IPS-15b (cell line): ENCODE measurements at regions not wholly inside any gene's neighbourhood (a gene's known extent, or its start where the extent isn't known, plus 50 kb on each side); places are given as distances from the start of the nearest gene placed in this dataset.

Experiments
- H3K27me3 ChIP-seq: one replicate; pipeline ENCODE4 v1.6.1; 2013; ENCODE audit warnings: low read length; ENCODE audit not compliant: control insufficient read depth, insufficient read depth
- H3K36me3 ChIP-seq: one replicate; pipeline ENCODE4 v1.6.1; 2013; ENCODE audit warnings: low read length; ENCODE audit not compliant: control insufficient read depth, insufficient read depth
- H3K4me1 ChIP-seq: one replicate; pipeline ENCODE4 v1.6.1; 2013; ENCODE audit warnings: mild to moderate bottlenecking, low read length; ENCODE audit not compliant: control insufficient read depth, insufficient read depth
- H3K4me3 ChIP-seq: one replicate; pipeline ENCODE4 v1.5.1; 2013; ENCODE audit warnings: low read depth, low read length
- H3K9ac ChIP-seq: one replicate; pipeline ENCODE4 v1.6.1; 2013; ENCODE audit warnings: low read depth, mild to moderate bottlenecking, low read length
- H3K9me3 ChIP-seq: one replicate; pipeline ENCODE4 v1.6.1; 2013; ENCODE audit warnings: mild to moderate bottlenecking, low read length; ENCODE audit not compliant: control insufficient read depth, insufficient read depth

DNA sequence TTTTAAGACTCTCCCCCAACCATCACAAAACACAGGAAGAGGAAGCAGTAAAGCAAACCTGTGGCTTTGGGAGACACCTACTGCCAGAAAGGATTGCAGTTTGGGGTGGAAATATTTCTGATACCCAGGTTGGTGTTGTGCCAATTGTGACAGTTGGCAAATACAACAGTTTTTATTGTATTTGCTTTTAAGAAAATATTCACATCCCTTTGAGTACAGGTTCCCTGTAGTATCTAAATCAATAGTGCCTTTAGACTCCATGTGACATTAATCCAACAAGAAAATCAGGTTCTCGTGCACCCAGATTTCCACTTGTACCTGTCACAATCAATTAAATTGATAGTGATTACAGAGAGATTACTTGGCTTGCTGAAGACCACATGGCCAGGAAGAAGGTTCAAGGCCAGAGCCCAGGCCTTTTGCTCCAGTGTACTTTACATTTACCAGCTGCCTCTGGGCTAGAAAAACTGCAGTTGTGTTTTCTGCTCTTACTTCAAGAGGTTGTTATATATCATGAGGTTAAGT lies 361.2 kb downstream of the ATP23 start:
- no peaks in the 10 kb centered on the region for H3K9me3 ChIP-seq

DNA sequence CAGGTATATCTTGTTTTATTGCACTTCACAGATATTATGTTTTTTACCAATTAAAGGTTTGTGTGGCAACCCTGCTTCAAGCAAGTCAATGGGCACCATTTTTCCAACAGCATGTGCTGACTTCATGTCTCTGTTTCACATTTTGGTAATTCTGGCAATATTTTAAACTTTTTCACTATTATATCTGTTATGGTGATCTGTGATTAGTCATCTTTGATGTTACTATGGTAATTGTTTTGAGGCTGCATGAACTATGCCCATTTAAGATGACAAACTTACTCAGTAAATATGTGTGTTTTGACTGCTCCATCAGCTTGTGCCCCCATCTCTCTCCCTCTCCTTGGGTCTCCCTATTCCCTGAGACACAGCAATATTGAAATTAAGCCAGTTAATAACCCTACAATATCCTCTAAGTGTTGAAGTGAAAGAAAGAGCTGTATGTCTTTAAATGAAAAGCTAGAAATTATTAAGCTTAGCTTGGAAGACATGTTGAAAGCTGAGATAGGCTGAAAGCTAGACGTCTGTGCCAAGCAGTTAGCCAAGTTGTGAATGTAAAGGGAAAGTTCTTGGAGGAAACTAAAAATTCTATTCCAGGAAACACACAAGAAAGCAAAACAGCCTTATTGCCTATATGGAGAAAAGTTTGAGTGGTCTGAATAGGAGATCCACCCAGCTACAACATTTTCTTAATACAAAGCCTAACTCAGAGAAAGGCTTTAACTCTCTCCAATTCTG lies 365.1 kb downstream of the ATP23 start:
- Histone ChIP-seq H3K27me3 (no peaks in the 10 kb centered on the region), H3K4me1 (no peaks in the 10 kb centered on the region), H3K9ac (no peak overlapping the region), H3K9me3 (no peaks in the 10 kb centered on the region), H3K4me3 (no peak overlapping the region), H3K36me3 (no peaks in the 10 kb centered on the region)

More for the DNA sequence above, 361.2 kb downstream of the ATP23 start:
- Histone ChIP-seq H3K27me3 (no peaks in the 10 kb centered on the region), H3K4me3 (no peak overlapping the region), H3K9ac (no peak overlapping the region), H3K36me3 (no peaks in the 10 kb centered on the region), H3K4me1 (no peaks in the 10 kb centered on the region)

- no peak overlapping the region for H3K9ac ChIP-seq
Measured at GRCh38 chr12:58309806-58310205, 368.4 kb downstream of the ATP23 start.

GRCh38 chr12:58310368-58310767 lies 369.0 kb downstream of the ATP23 start:
- H3K27me3 ChIP-seq: no peaks in the 10 kb centered on the region
- H3K4me3 ChIP-seq: no peak overlapping the region
- H3K9me3 ChIP-seq: no peaks in the 10 kb centered on the region
- no peaks in the 10 kb centered on the region for H3K36me3 ChIP-seq
- no peak overlapping the region for H3K9ac ChIP-seq
- no peaks in the 10 kb centered on the region for H3K4me1 ChIP-seq

More at GRCh38 chr12:58309806-58310205, 368.4 kb downstream of the ATP23 start:
- no peaks in the 10 kb centered on the region for H3K4me1 ChIP-seq
- H3K36me3 ChIP-seq: no peaks in the 10 kb centered on the region
- H3K27me3 ChIP-seq: no peaks in the 10 kb centered on the region
- H3K9me3 ChIP-seq: no peaks in the 10 kb centered on the region
- H3K4me3 ChIP-seq: no peak overlapping the region

DNA sequence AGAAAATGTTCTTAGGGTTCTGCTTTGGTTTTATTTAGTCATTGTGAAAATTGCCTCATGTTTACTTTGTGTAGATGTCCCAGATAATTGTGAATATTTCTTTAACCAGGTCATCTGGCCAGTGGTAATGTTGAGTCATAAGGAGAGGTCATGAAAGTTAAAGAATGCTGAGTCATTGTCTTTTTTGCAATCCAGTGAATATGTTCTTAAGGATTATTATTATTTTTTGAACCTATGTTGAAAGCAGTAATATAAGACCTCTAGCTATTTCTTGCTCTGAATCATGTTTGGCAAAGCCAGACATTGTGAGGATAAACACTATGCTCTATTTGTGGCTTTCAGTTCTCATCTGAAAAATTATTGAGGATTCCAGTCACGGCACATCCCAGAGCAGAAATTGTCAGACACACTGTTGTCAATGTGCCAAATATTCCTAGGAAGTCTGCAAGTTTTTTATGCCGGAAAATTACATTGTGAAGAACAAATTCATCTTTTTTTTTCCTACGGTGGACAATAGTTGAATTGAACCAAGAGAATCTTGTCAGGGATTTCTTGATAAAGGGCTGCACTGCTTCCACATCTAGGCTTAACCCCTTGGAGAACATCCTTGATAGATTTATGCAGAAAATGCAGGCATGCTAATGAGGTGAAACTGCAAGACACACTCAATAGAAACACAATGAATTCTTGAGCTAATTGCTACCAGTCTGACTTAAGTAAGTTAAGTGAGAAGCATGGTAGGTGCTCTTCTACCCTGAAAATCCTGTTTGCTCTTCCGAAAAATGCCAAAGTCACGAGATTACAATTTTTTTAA lies 369.6 kb downstream of the ATP23 start:
- no peaks in the 10 kb centered on the region for H3K4me1 ChIP-seq
- no peaks in the 10 kb centered on the region for H3K27me3 ChIP-seq
- H3K4me3 ChIP-seq: no peak overlapping the region
- no peaks in the 10 kb centered on the region for H3K36me3 ChIP-seq
- H3K9ac ChIP-seq: no peak overlapping the region
- no peaks in the 10 kb centered on the region for H3K9me3 ChIP-seq

- Histone ChIP-seq H3K9ac (no peak overlapping the region), H3K27me3 (no peaks in the 10 kb centered on the region), H3K4me3 (no peak overlapping the region), H3K4me1 (no peaks in the 10 kb centered on the region), H3K9me3 (no peaks in the 10 kb centered on the region), H3K36me3 (no peaks in the 10 kb centered on the region)
Measured at GRCh38 chr12:58313091-58313855, 371.9 kb downstream of the ATP23 start.

DNA sequence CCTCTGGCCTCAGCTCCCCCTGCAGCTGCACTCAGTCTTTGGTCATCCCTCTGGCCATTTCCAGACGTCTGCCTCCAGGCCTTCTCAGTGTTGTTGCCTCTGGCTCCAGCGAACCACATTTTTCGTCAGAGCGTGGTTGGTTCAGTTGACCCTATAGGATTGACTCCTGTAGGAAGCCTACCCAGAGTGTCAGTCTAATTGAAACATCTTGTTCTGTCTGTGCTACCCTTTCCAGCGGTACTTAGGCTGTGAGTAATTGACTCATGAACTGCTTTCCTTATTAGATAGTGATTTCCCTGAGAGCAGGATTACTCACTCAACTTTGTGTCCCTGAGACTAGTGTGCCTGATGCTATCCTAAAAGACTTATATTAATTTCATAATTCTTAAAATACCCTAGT lies 373.2 kb downstream of the ATP23 start:
- no peaks in the 10 kb centered on the region for H3K27me3 ChIP-seq
- H3K9ac ChIP-seq: no peak overlapping the region
- H3K9me3 ChIP-seq: peaks cover 1% of the 10 kb centered on the region
- no peaks in the 10 kb centered on the region for H3K36me3 ChIP-seq
- H3K4me1 ChIP-seq: no peaks in the 10 kb centered on the region
- no peak overlapping the region for H3K4me3 ChIP-seq

DNA sequence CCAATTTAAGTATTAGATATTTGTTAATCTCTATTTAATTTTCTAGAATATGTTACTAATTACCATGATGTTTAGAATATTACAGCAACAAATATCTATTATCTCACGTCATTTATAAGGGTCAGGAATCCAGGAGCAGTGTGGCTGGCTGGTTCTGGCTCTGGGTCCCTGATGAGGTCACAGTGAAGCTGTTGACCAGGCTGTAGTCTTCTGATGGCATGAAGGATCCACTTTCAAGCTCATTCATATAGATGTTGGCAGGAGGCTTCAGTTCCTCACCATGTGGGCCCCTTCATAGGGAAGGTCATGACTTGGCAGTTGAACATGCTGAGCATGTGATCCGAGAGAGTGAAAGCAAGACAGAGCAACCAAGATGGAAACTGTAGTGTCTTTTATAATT lies 375.6 kb downstream of the ATP23 start:
- Histone ChIP-seq H3K9ac (peak overlapping the region; percentile 16), H3K4me1 (no peaks in the 10 kb centered on the region), H3K36me3 (no peaks in the 10 kb centered on the region), H3K27me3 (no peaks in the 10 kb centered on the region), H3K9me3 (peaks cover 3% of the 10 kb centered on the region), H3K4me3 (no peak overlapping the region)

- Histone ChIP-seq H3K4me3 (no peak overlapping the region), H3K9ac (no peak overlapping the region), H3K36me3 (no peaks in the 10 kb centered on the region), H3K4me1 (no peaks in the 10 kb centered on the region), H3K9me3 (peaks cover 3% of the 10 kb centered on the region), H3K27me3 (no peaks in the 10 kb centered on the region)
Measured at GRCh38 chr12:58321414-58321813, 380.0 kb downstream of the ATP23 start.

- no peak overlapping the region for H3K4me3 ChIP-seq
- H3K27me3 ChIP-seq: no peaks in the 10 kb centered on the region
- H3K4me1 ChIP-seq: no peaks in the 10 kb centered on the region
- peaks cover 3% of the 10 kb centered on the region for H3K9me3 ChIP-seq
- H3K36me3 ChIP-seq: no peaks in the 10 kb centered on the region
- no peak overlapping the region for H3K9ac ChIP-seq
Measured at GRCh38 chr12:58323676-58324075, 382.3 kb downstream of the ATP23 start.

DNA sequence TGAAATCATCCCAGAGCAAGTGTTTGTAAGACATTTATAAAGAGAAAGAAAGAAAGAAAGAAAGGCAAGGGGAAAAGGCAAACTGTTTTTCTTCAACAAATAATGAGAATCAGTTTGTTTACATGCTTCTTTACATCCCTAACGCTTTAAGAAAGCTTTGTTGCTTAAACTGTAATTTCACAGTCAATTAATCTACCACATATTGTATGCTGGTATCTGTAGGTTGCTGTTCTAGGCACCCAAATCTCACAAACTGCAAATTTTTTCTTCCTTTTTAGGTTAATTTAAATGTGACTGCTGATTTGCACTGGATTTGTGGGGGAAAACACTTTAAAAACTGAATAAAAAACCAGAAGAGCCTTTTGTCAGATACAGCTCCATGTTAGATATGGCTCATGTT lies 384.2 kb downstream of the ATP23 start:
- no peak overlapping the region for H3K4me3 ChIP-seq
- H3K9me3 ChIP-seq: no peaks in the 10 kb centered on the region
- H3K4me1 ChIP-seq: no peaks in the 10 kb centered on the region
- no peaks in the 10 kb centered on the region for H3K36me3 ChIP-seq
- no peaks in the 10 kb centered on the region for H3K27me3 ChIP-seq
- no peak overlapping the region for H3K9ac ChIP-seq
